GM12892 (cell line): ENCODE measurements at regions not wholly inside any gene's neighbourhood (a gene's known extent, or its start where the extent isn't known, plus 50 kb on each side); places are given as distances from the start of the nearest gene placed in this dataset.

Experiments used
- POLR2A ChIP-seq: IDR thresholded peaks from 2 replicates; pipeline ENCODE4 v1.6.1; 2011; ENCODE audit warnings: low read depth, low read length, control low read depth
- POLR2AphosphoS5 ChIP-seq: IDR thresholded peaks from 2 replicates; pipeline ENCODE4 v1.6.1; 2011; ENCODE audit warnings: low read depth, low read length, control low read depth
- TAF1 ChIP-seq: IDR thresholded peaks from 2 replicates; pipeline ENCODE4 v1.6.1; 2011; ENCODE audit warnings: low read depth, mild to moderate bottlenecking, control low read depth, low read length, borderline replicate concordance

- TF ChIP-seq POLR2AphosphoS5: no peak
- no peak for TF ChIP-seq POLR2A
- TF ChIP-seq TAF1: no peak
Measured at GRCh38 chr11:106391771-106392420, 314.4 kb downstream of the AASDHPPT start.
